Esophagus muscularis mucosa (tissue), 4 donors: ENCODE measurements at regions not wholly inside any gene's neighbourhood (a gene's known extent, or its start where the extent isn't known, plus 50 kb on each side); places are given as distances from the start of the nearest gene placed in this dataset.
"Not testable (repeated sequence)": the region's sequence is repeated elsewhere in the genome, so short reads cannot be mapped to it uniquely, and the experiment has no call there.

Experiments used
- DNase-seq: peaks from one replicate; pipeline ENCODE4 v3.0.0-alpha.2; 2017; ENCODE audit errors: extremely low spot score
- H3K27ac ChIP-seq, 4 donors: fragments of 200-600 bp; sonication (generic); replicated peaks in 1 of 4; 1 replicate in 3 of 4; 2 replicates in 1 of 4; pipeline ENCODE4 v1.5.1; 2016 to 2019; ENCODE audit warnings: mild to moderate bottlenecking in 1 of 4
- H3K27me3 ChIP-seq, 4 donors: fragments of 200-600 bp; sonication (generic); one replicate each; pipeline versions ENCODE4 v1.5.1 to v1.6.0; 2016 to 2019
- H3K36me3 ChIP-seq, 4 donors: fragments of 200-600 bp; sonication (generic); one replicate each; pipeline ENCODE4 v1.5.1; 2016 to 2019
- H3K4me1 ChIP-seq, 4 donors: fragments of 200-600 bp; sonication (generic); one replicate each; pipeline ENCODE4 v1.5.1; 2016 to 2019
- H3K4me3 ChIP-seq, 4 donors: fragments of 200-600 bp; sonication (generic); 1 replicate in 2 of 4; 2 replicates in 2 of 4; pipeline ENCODE4 v1.5.1; 2016 to 2019; ENCODE audit warnings: mild to moderate bottlenecking in 4 of 4, moderate library complexity in 1 of 4
- H3K9me3 ChIP-seq, 4 donors: fragments of 200-600 bp; sonication (generic); 1 replicate in 3 of 4; 2 replicates in 1 of 4; pipeline ENCODE4 v1.5.1; 2016 to 2019
- EP300 ChIP-seq: sonication (generic); formaldehyde crosslinking; IDR thresholded peaks from one replicate; pipeline ENCODE4 v1.6.1; 2017; ENCODE audit warnings: antibody characterized with exemption
- POLR2A ChIP-seq: fragments of 450-650 bp; IDR thresholded peaks from one replicate; pipeline ENCODE4 v1.6.1; 2017; ENCODE audit warnings: antibody characterized with exemption, moderate library complexity, mild to moderate bottlenecking, low read depth
- POLR2AphosphoS5 ChIP-seq, 2 donors: sonication (generic); formaldehyde crosslinking; IDR thresholded peaks; one replicate each; pipeline ENCODE4 v1.6.1; 2017; ENCODE audit warnings: antibody characterized with exemption in 2 of 2
- WGBS: methylation state at CpG from one replicate; pipeline ENCODE4 v1.1.5; 2018; 5-methylcytosine and 5-hydroxymethylcytosine counted together
- intact Hi-C: fragments of 100-400 bp; cut with DNase I; formaldehyde crosslinking; loops from one replicate; pipeline ENCODE4 v1.15.1; 2023
- TF ChIP-seq, protein P1 (sequence below), 3 experiments: fragments of 200-600 bp in 2 of 3; fragments of 450-650 bp in 1 of 3; sonication (generic) in 2 of 3; IDR thresholded peaks; one replicate each; pipeline ENCODE4 v1.5.1; 2017 to 2019; ENCODE audit warnings: antibody characterized with exemption in 3 of 3, mild to moderate bottlenecking in 2 of 3, moderate library complexity in 1 of 3

DNA sequence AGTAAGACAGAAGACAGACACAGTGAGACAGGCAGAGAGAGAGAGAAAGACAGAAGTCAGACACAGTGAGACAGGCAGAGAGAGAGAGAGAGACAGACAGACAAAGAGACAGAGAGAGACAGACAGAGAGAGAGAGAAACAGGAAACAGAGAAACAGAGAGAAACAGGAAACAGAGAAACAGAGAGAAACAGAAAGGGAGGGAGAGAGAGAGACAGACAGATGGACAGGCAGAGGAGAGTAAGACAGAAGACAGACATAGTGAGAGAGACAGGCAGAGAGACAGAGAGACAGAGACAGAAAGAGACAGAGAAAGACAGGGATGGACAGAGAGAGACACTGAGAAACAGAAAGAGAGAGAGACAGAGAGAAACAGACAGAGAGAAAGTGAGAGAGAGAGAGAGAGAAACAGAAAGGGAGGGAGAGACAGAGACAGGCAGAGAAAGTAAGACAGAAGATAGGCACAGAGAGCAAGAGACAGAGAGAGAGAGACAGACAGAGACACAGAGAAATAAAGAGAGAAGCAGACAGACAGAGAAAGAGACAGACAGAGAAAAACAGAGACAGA, 109.3 kb upstream of the ANKRD30BL start:
- H3K27me3 ChIP-seq: peaks cover 0 to 39% (median 3%) of the 10 kb centered on the region in 4 donors
- H3K36me3 ChIP-seq: no peaks in the 10 kb centered on the region
- intact Hi-C loops: no loop called here
- no peak for DNase-seq
- H3K4me1 ChIP-seq: peaks cover 8 to 15% (median 11%) of the 10 kb centered on the region in 4 donors
- no peak overlapping the region for H3K4me3 ChIP-seq
- no peak overlapping the region for H3K27ac ChIP-seq
- H3K9me3 ChIP-seq: no peaks in the 10 kb centered on the region
- TF ChIP-seq, protein P1, sequence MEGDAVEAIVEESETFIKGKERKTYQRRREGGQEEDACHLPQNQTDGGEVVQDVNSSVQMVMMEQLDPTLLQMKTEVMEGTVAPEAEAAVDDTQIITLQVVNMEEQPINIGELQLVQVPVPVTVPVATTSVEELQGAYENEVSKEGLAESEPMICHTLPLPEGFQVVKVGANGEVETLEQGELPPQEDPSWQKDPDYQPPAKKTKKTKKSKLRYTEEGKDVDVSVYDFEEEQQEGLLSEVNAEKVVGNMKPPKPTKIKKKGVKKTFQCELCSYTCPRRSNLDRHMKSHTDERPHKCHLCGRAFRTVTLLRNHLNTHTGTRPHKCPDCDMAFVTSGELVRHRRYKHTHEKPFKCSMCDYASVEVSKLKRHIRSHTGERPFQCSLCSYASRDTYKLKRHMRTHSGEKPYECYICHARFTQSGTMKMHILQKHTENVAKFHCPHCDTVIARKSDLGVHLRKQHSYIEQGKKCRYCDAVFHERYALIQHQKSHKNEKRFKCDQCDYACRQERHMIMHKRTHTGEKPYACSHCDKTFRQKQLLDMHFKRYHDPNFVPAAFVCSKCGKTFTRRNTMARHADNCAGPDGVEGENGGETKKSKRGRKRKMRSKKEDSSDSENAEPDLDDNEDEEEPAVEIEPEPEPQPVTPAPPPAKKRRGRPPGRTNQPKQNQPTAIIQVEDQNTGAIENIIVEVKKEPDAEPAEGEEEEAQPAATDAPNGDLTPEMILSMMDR (IDR thresholded peaks at IDR 0.05): no peak
- no peak for TF ChIP-seq EP300
- no peak for TF ChIP-seq POLR2A
- TF ChIP-seq POLR2AphosphoS5 (IDR thresholded peaks at IDR 0.05): no peak

DNA sequence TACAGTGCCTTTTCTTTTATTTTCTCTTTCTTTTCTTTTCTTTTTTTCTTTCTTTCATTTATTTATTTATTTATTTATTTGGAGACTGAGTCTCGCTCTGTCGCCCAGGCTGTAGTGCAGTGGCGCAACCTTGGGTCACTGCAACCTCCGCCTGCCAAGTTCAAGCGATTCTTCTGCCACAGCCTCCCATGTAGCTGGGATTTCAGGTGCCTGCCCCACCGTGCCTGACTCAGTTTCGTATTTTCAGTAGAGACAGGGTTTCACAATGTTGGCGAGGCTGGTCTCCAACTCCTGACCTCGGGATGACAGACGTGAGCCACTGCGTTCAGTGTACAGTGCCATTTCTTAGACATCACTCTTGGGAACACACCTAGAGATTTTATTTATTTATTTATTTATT, 110.0 kb upstream of the ANKRD30BL start:
- H3K9me3 ChIP-seq, H3K36me3 ChIP-seq, H3K4me3 ChIP-seq, intact Hi-C loops, DNase-seq, H3K27ac ChIP-seq: not testable (repeated sequence)
- peaks cover 8 to 15% (median 11%) of the 10 kb centered on the region in 4 donors for H3K4me1 ChIP-seq
- H3K27me3 ChIP-seq: peaks cover 0 to 33% (median 3%) of the 10 kb centered on the region in 4 donors
- 86% methylated on average over 11 of the region's 11 CpGs for WGBS

DNA sequence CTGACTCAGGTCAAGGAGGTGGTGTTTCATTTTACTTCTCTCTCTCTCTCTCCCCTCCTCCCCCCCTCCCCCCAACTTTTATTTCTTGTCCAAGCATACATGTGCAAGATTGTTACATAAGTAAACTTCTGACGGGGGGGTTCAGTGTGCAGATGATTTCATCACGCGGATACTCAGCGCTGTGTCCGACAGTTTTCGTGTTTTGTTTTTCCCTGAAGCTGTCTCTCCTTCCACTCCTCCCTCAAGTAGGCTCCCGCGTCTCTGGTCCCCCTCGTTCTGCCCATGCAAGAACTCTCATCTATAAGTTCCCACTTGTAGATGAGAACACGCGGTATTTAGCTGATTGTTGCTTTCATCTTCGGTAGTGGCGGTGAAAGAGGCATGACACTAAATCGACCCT, 111.0 kb upstream of the ANKRD30BL start:
- Histone ChIP-seq H3K36me3 (no peaks in the 10 kb centered on the region), H3K4me3 (no peak overlapping the region), H3K4me1 (peaks cover 8 to 9% (median 8%) of the 10 kb centered on the region in 4 donors), H3K27me3 (peaks cover 0 to 24% (median 3%) of the 10 kb centered on the region in 4 donors), H3K27ac (no peak overlapping the region), H3K9me3 (no peaks in the 10 kb centered on the region)
- intact Hi-C loops: no loop called here
- 90% methylated on average over 14 of the region's 14 CpGs for WGBS
- TF ChIP-seq, protein P1 (IDR thresholded peaks at IDR 0.05): no peak
- TF ChIP-seq POLR2AphosphoS5 (IDR thresholded peaks at IDR 0.05) (no peak), EP300 (no peak), POLR2A (no peak)
- DNase-seq: peak; percentile 62

DNA sequence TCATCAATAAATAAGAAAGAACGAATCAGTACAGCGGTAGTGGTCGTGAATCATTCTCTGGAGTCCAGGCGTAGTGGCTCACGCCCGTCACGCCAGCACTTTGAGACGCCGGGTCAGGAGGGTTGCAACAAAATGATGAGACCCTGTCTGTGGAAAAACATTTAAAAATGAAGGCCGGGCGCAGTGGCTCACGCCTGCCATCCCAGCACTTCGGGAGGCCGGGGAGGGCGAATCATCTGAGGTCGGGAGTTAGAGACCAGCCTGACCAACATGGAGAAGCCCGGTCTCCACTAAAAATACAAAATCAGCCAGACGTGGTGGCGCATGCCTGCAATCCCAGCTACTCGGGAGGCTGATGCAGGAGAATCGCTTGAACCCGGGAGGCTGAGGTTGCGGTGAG, 111.8 kb upstream of the ANKRD30BL start:
- H3K27ac ChIP-seq, H3K36me3 ChIP-seq, H3K9me3 ChIP-seq, H3K4me1 ChIP-seq, H3K4me3 ChIP-seq, intact Hi-C loops: not testable (repeated sequence)
- DNase-seq: peak; percentile 66
- whole genome bisulfite sequencing: 96% methylated on average over 23 of the region's 23 CpGs
- H3K27me3 ChIP-seq: peaks cover 0 to 15% (median 0%) of the 10 kb centered on the region in 4 donors

DNA sequence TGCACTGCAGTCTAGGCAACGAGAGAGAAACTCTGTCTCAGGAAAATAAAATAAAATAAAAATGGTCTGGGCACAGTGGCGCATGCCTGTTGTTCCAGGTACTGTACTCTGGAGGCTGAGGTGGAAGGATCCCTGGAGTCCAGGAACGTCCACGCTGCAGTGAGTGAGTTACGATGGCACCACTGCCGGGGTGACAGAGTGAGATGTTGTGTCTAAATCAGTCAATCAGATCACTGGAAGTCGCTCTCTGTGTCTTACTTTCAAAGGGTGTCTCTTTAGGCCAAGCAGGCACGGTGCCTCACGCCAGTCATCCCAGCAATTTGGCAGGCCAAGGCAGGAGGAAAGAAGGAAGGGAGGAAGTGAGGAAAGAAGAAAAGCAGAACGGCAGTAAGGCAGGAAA, 112.2 kb upstream of the ANKRD30BL start:
- peaks cover 0 to 11% (median 0%) of the 10 kb centered on the region in 4 donors for H3K27me3 ChIP-seq
- DNase-seq: peak; percentile 62
- H3K4me3 ChIP-seq: no peak overlapping the region
- peaks cover 0 to 4% (median 0%) of the 10 kb centered on the region in 4 donors for H3K9me3 ChIP-seq
- H3K4me1 ChIP-seq: no peaks in the 10 kb centered on the region
- intact Hi-C loops: no loop called here
- WGBS: 87% methylated on average over 10 of the region's 10 CpGs
- H3K27ac ChIP-seq: no peak overlapping the region
- H3K36me3 ChIP-seq: no peaks in the 10 kb centered on the region
- no peak for TF ChIP-seq POLR2A
- TF ChIP-seq, protein P1 (IDR thresholded peaks at IDR 0.05): no peak
- no peak for TF ChIP-seq EP300
- no peak for TF ChIP-seq POLR2AphosphoS5 (IDR thresholded peaks at IDR 0.05)

DNA sequence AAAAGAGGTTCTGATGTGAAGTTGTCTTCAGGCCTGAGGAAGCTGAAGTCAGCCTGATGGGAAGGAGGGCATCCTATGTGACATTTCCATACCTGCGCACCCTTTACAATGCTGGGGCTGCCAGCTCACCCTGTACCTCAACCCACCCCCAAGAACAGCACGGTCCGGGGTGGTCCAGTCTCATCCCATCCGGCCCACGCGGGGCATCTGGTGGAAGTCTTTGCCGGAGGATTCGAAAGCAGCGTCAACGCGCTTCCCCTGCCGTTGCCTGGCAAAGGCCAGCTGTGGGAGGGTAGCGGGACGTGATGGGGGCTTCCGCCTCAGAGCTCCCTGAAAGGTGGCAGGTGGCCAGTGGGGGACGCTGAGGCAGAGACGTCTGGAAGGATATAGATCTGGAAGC, 113.6 kb upstream of the ANKRD30BL start:
- Histone ChIP-seq H3K4me1 (no peaks in the 10 kb centered on the region), H3K4me3 (no peak overlapping the region), H3K9me3 (peaks cover 0 to 7% (median 0%) of the 10 kb centered on the region in 4 donors), H3K36me3 (no peaks in the 10 kb centered on the region), H3K27ac (no peak overlapping the region), H3K27me3 (peaks cover 0 to 12% (median 0%) of the 10 kb centered on the region in 4 donors)
- no peak for TF ChIP-seq POLR2AphosphoS5 (IDR thresholded peaks at IDR 0.05)
- TF ChIP-seq POLR2A: no peak
- TF ChIP-seq EP300: no peak
- TF ChIP-seq, protein P1 (IDR thresholded peaks at IDR 0.05): no peak
- intact Hi-C loops: no loop called here
- WGBS: 90% methylated on average over 16 of the region's 17 CpGs
- no peak for DNase-seq
